Endothelial cell of umbilical vein (primary cell): ENCODE measurements at regions not wholly inside any gene's neighbourhood (a gene's known extent, or its start where the extent isn't known, plus 50 kb on each side); places are given as distances from the start of the nearest gene placed in this dataset.
"Not testable (repeated sequence)": the region's sequence is repeated elsewhere in the genome, so short reads cannot be mapped to it uniquely, and the experiment has no call there.

Experiments used
- CTCF ChIP-seq, 2 donors: IDR thresholded peaks; 1 replicate in 1 of 2; 2 replicates in 1 of 2; pipeline ENCODE4 v1.5.1; 2011; ENCODE audit warnings: low read length in 2 of 2, mild to moderate bottlenecking in 2 of 2, moderate library complexity in 2 of 2, control low read depth in 1 of 2, inconsistent platforms in 1 of 2, low read depth in 1 of 2; ENCODE audit not compliant: insufficient read depth in 1 of 2; ENCODE audit errors: extremely low read depth in 1 of 2
- EZH2 ChIP-seq: IDR thresholded peaks from 2 replicates; pipeline ENCODE4 v1.6.1; 2012; ENCODE audit warnings: borderline replicate concordance, low read depth, mild to moderate bottlenecking, moderate library complexity, low read length, inconsistent platforms; ENCODE audit not compliant: severe bottlenecking
- MAX ChIP-seq: IDR thresholded peaks from 2 replicates; pipeline ENCODE4 v1.6.1; 2011; ENCODE audit not compliant: insufficient read depth, insufficient read length
- POLR2A ChIP-seq: IDR thresholded peaks from 2 replicates; pipeline ENCODE4 v1.6.1; 2012; ENCODE audit warnings: low read depth, mild to moderate bottlenecking, control low read depth, low read length
- POLR2AphosphoS5 ChIP-seq: IDR thresholded peaks from 2 replicates; pipeline ENCODE4 v1.6.1; 2012; ENCODE audit warnings: low read depth, mild to moderate bottlenecking, control low read depth, low read length, moderate library complexity; ENCODE audit not compliant: insufficient read depth

GRCh38 chrY:18461211-18461911 lies 85.2 kb upstream of the HSFY1 start:
- not testable (repeated sequence) for TF ChIP-seq EZH2; CTCF (IDR thresholded peaks at IDR 0.05; ENCODE audit: extremely low read depth in 1 of 2, insufficient read depth in 1 of 2, low read depth in 1 of 2, low read length in 2 of 2); POLR2AphosphoS5; POLR2A; MAX
